Liver (tissue), 3 donors: ENCODE measurements at regions not wholly inside any gene's neighbourhood (a gene's known extent, or its start where the extent isn't known, plus 50 kb on each side); places are given as distances from the start of the nearest gene placed in this dataset.

Experiments
- ATF3 ChIP-seq: IDR thresholded peaks from 2 replicates; pipeline ENCODE4 v1.6.1; 2016; ENCODE audit warnings: antibody characterized with exemption
- CTCF ChIP-seq: fragments of 150-350 bp; IDR thresholded peaks from 2 replicates; pipeline ENCODE4 v1.5.1; 2017; ENCODE audit warnings: improper control_type of control experiment, low read depth, low read length; ENCODE audit not compliant: missing input control
- FOXA1 ChIP-seq: IDR thresholded peaks from 2 replicates; pipeline ENCODE4 v1.6.1; 2016; ENCODE audit warnings: antibody characterized with exemption
- GABPA ChIP-seq, 2 donors: IDR thresholded peaks in 1 of 2; conservative IDR thresholded peaks in 1 of 2; 2 replicates each; pipeline ENCODE4 v1.6.1; 2016; ENCODE audit warnings: antibody characterized with exemption in 2 of 2, mild to moderate bottlenecking in 1 of 2, moderate library complexity in 1 of 2
- HNF4G ChIP-seq: IDR thresholded peaks from 2 replicates; pipeline ENCODE4 v1.6.1; 2016; ENCODE audit warnings: antibody characterized with exemption
- MAX ChIP-seq: IDR thresholded peaks from 2 replicates; pipeline ENCODE4 v1.6.1; 2016; ENCODE audit warnings: antibody characterized with exemption
- RAD21 ChIP-seq, 2 donors: IDR thresholded peaks; 2 replicates each; pipeline ENCODE4 v1.6.1; 2016; ENCODE audit warnings: antibody characterized with exemption in 2 of 2, mild to moderate bottlenecking in 2 of 2
- REST ChIP-seq: IDR thresholded peaks from 2 replicates; pipeline ENCODE4 v1.6.1; 2016; ENCODE audit warnings: antibody characterized with exemption, mild to moderate bottlenecking
- RXRA ChIP-seq, 2 donors: IDR thresholded peaks; 2 replicates each; pipeline ENCODE4 v1.6.1; 2017 to 2018; ENCODE audit warnings: antibody characterized with exemption in 2 of 2, mild to moderate bottlenecking in 1 of 2
- SP1 ChIP-seq: IDR thresholded peaks from 2 replicates; pipeline ENCODE4 v1.6.1; 2018; ENCODE audit warnings: antibody characterized with exemption, mild to moderate bottlenecking
- TAF1 ChIP-seq: conservative IDR thresholded peaks from 2 replicates; pipeline ENCODE4 v1.6.1; 2016; ENCODE audit warnings: antibody characterized with exemption, mild to moderate bottlenecking
- YY1 ChIP-seq: IDR thresholded peaks from 2 replicates; pipeline ENCODE4 v1.6.1; 2016; ENCODE audit warnings: antibody characterized with exemption, mild to moderate bottlenecking
- ZBTB33 ChIP-seq: IDR thresholded peaks from 2 replicates; pipeline ENCODE4 v1.6.1; 2016; ENCODE audit warnings: antibody characterized with exemption
- donor health status: healthy.
- donor health status: healthy.

DNA sequence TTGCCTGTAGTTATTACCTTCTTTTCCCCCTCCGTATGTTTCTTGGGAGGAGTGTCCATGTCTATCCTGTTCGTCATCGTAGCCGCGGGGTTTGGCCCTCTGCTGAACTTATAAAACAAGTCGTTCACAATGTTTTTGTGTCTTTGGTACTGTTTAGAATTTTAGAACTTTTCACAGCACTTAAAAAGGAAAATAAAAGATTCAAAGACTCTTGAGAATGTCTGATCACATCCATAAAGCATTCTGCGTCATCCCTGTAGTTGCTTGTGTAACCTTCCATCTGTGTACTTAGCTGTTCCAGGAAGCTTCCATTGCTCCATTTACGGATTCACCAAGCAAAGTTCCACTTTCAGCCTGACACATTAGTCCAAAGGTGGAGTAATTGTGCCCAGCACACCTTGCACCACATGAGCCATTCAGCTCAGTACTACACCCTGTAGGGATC lies 677.1 kb upstream of the NR2F2 start:
- TF ChIP-seq CTCF (no peak), YY1 (no peak), ATF3 (no peak), FOXA1 (no peak), ZBTB33 (no peak), RXRA (IDR thresholded peaks at IDR 0.05) (no peak), HNF4G (no peak), SP1 (no peak), GABPA (IDR thresholded peaks at IDR 0.05 in 1 of 2, conservative IDR thresholded peaks at IDR 0.05 in 1 of 2) (no peak), REST (no peak), RAD21 (IDR thresholded peaks at IDR 0.05) (no peak), MAX (no peak), TAF1 (no peak)
